HEK293T (cell line): ENCODE measurements at regions not wholly inside any gene's neighbourhood (a gene's known extent, or its start where the extent isn't known, plus 50 kb on each side); places are given as distances from the start of the nearest gene placed in this dataset.

Experiments used
- BHLHE40 ChIP-seq: fragments of 450-650 bp; IDR thresholded peaks from 2 replicates; pipeline ENCODE4 v1.6.1; 2016; ENCODE audit warnings: mild to moderate bottlenecking, moderate library complexity, borderline replicate concordance
- CTBP1 ChIP-seq: fragments of 450-650 bp; IDR thresholded peaks from 2 replicates; pipeline ENCODE4 v1.6.1; 2016; ENCODE audit warnings: borderline replicate concordance
- NFRKB ChIP-seq: fragments of 450-650 bp; IDR thresholded peaks from 2 replicates; pipeline ENCODE4 v1.6.1; 2016; ENCODE audit warnings: mild to moderate bottlenecking, moderate library complexity
- PKNOX1 ChIP-seq: fragments of 450-650 bp; IDR thresholded peaks from 2 replicates; pipeline ENCODE4 v1.6.1; 2016

GRCh38 chr3:153631102-153631501, 469.1 kb downstream of the RAP2B start:
- no peak for TF ChIP-seq CTBP1
- TF ChIP-seq NFRKB: no peak
- TF ChIP-seq BHLHE40: no peak
- TF ChIP-seq PKNOX1: no peak
